ENCODE measurements at regions not wholly inside any gene's neighbourhood (a gene's known extent, or its start where the extent isn't known, plus 50 kb on each side); places are given as distances from the start of the nearest gene placed in this dataset.
"Not testable (repeated sequence)": the region's sequence is repeated elsewhere in the genome, so short reads cannot be mapped to it uniquely, and the experiment has no call there.

DNA sequence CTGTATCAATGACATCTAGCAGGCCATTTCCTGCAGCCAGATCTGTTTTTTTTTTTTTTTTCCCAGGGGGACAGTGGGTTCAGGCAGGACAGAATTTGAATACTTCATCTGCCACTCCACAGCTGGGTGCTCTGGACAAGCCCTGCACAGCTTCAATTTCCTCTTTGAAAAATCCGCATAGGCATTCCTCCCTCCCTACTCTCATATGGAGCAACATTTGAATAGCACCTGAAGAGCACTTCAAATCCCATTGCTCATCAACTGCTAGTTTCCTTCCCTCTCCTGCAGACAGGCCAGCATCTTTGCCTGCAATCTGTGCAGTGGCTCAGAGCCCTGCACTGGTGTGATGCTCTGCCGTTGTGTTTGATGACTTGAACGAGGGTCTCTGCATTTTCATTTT lies 326.3 kb downstream of the TSN start:
- H3K4me2 ChIP-seq (ENCODE audit: low read length) = no peak overlapping the region
- TF ChIP-seq, protein P1, sequence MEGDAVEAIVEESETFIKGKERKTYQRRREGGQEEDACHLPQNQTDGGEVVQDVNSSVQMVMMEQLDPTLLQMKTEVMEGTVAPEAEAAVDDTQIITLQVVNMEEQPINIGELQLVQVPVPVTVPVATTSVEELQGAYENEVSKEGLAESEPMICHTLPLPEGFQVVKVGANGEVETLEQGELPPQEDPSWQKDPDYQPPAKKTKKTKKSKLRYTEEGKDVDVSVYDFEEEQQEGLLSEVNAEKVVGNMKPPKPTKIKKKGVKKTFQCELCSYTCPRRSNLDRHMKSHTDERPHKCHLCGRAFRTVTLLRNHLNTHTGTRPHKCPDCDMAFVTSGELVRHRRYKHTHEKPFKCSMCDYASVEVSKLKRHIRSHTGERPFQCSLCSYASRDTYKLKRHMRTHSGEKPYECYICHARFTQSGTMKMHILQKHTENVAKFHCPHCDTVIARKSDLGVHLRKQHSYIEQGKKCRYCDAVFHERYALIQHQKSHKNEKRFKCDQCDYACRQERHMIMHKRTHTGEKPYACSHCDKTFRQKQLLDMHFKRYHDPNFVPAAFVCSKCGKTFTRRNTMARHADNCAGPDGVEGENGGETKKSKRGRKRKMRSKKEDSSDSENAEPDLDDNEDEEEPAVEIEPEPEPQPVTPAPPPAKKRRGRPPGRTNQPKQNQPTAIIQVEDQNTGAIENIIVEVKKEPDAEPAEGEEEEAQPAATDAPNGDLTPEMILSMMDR (IDR thresholded peaks at IDR 0.05; ENCODE audit: insufficient read depth, low read depth, low read length) = no peak
- TF ChIP-seq EZH2 (IDR thresholded peaks at IDR 0.05; ENCODE audit: insufficient read depth, low read length) = no peak
- H3K27me3 ChIP-seq (ENCODE audit: insufficient read depth, low read length) = no peaks in the 10 kb centered on the region
- no peaks in the 10 kb centered on the region for H3K79me2 ChIP-seq (ENCODE audit: insufficient read depth, low read length)
- Mint-ChIP-seq H3K4me3 (ENCODE audit: unreplicated experiment) (no peak overlapping the region), H3K27me3 (ENCODE audit: low read depth, unreplicated experiment) (peaks cover 7% of the 10 kb centered on the region), H3K9me3 (ENCODE audit: unreplicated experiment) (peaks cover 5% of the 10 kb centered on the region), H3K4me1 (ENCODE audit: low read depth, unreplicated experiment) (peaks cover 4% of the 10 kb centered on the region), H3K36me3 (ENCODE audit: low read depth, unreplicated experiment) (no peaks in the 10 kb centered on the region), H3K27ac (ENCODE audit: unreplicated experiment) (no peak overlapping the region)
- H2AFZ ChIP-seq (ENCODE audit: low read depth, low read length) = no peak overlapping the region
- H3K4me1 ChIP-seq (ENCODE audit: insufficient read depth, low read length) = no peaks in the 10 kb centered on the region
- no peaks in the 10 kb centered on the region for H4K20me1 ChIP-seq (ENCODE audit: insufficient read depth, low read length)
- FAIRE-seq (no peak), DNase-seq (ENCODE audit: low read depth) (no peak)
- no peak overlapping the region for H3K4me3 ChIP-seq (ENCODE audit: insufficient read depth, low read depth, low read length)
- H3K9ac ChIP-seq (ENCODE audit: low read length) = no peak overlapping the region
- no peaks in the 10 kb centered on the region for H3K36me3 ChIP-seq (ENCODE audit: insufficient read depth, low read length)
- no peak overlapping the region for H3K27ac ChIP-seq (ENCODE audit: low read depth, low read length)
- no peaks in the 10 kb centered on the region for H3K9me3 ChIP-seq (ENCODE audit: insufficient read depth, low read depth, low read length)

DNA sequence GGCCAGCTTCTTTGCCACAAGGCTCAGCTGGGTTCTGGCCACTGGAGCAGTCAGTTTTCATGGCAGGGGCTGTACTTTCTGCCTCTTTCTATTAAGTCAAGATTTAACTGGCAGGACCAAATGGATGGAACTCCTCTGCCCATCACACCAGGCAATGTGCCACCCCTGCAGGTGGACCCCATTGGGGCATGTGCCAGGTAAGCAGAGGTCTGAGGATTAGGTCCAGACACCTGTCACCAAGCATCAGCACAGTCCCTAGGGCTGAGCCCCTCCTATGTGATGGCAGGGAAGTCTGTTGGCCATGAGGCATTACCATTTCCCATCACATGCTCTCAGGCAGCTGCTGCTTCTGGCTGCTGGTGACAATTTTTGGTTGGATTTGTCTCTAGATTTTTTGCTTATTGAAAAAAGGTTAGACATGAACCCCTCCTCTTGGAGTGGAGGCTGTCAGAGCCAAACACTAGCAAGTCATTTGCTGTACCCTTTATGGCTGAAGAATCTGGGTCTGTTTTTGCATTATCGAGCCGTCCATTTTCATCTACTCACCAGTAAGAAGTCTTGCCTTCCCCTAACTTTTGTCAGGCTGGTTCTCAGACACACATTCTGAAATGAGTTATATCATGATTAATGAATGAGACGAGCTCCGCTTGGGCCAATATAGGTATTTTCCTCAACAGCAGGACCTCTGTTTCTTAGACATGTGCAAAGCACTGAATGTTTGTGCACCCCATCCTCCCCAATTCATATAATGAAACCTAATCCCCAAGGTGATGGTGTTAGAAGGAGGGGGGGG lies 328.0 kb downstream of the TSN start:
- no peak overlapping the region for H3K4me3 Mint-ChIP-seq (ENCODE audit: unreplicated experiment)
- H3K27ac Mint-ChIP-seq (ENCODE audit: unreplicated experiment) = no peak overlapping the region
- no peaks in the 10 kb centered on the region for H4K20me1 ChIP-seq (ENCODE audit: insufficient read depth, low read length)
- peaks cover 7% of the 10 kb centered on the region for H3K27me3 Mint-ChIP-seq (ENCODE audit: low read depth, unreplicated experiment)
- H3K36me3 ChIP-seq (ENCODE audit: insufficient read depth, low read length) = no peaks in the 10 kb centered on the region
- DNase-seq (ENCODE audit: low read depth) (no peak), FAIRE-seq (no peak)
- H3K9me3 Mint-ChIP-seq (ENCODE audit: unreplicated experiment) = peaks cover 8% of the 10 kb centered on the region
- no peaks in the 10 kb centered on the region for H3K79me2 ChIP-seq (ENCODE audit: insufficient read depth, low read length)
- H3K4me1 Mint-ChIP-seq (ENCODE audit: low read depth, unreplicated experiment) = peaks cover 2% of the 10 kb centered on the region
- H3K27me3 ChIP-seq (ENCODE audit: insufficient read depth, low read length) = no peaks in the 10 kb centered on the region
- H3K4me3 ChIP-seq (ENCODE audit: insufficient read depth, low read depth, low read length) = no peak overlapping the region
- no peaks in the 10 kb centered on the region for H3K36me3 Mint-ChIP-seq (ENCODE audit: low read depth, unreplicated experiment)
- H3K9me3 ChIP-seq (ENCODE audit: insufficient read depth, low read depth, low read length) = no peaks in the 10 kb centered on the region
- H3K4me2 ChIP-seq (ENCODE audit: low read length) = no peak overlapping the region
- H2AFZ ChIP-seq (ENCODE audit: low read depth, low read length) = no peak overlapping the region
- no peaks in the 10 kb centered on the region for H3K4me1 ChIP-seq (ENCODE audit: insufficient read depth, low read length)
- H3K27ac ChIP-seq (ENCODE audit: low read depth, low read length) = no peak overlapping the region
- H3K9ac ChIP-seq (ENCODE audit: low read length) = no peak overlapping the region
- TF ChIP-seq, protein P1 (IDR thresholded peaks at IDR 0.05; ENCODE audit: insufficient read depth, low read depth, low read length) = no peak
- no peak for TF ChIP-seq EZH2 (IDR thresholded peaks at IDR 0.05; ENCODE audit: insufficient read depth, low read length)

DNA sequence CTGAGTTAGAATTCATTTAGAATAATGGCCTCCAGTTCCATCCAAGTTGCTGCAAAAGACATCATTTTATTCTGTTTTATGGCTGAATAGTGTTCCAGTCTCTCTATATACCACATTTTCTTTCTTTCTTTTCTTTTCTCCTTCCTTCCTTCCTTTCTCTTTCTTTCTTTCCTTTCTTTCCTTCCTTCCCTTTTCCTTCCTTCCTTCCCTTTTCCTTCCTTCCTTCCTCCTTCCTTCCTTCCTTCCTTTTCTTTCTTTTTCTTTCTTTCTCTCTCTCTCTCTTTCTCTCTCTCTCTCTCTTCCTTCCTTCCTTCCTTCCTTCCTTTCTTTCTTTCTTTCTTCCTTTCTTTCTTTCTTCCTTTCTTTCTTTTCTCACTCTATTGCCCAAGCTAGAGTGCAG lies 330.2 kb downstream of the TSN start:
- not testable (repeated sequence) for H3K4me3 ChIP-seq (ENCODE audit: insufficient read depth, low read depth, low read length); H3K9me3 ChIP-seq (ENCODE audit: insufficient read depth, low read depth, low read length); H2AFZ ChIP-seq (ENCODE audit: low read depth, low read length); H3K36me3 Mint-ChIP-seq (ENCODE audit: low read depth, unreplicated experiment); H3K27ac Mint-ChIP-seq (ENCODE audit: unreplicated experiment); H3K27me3 ChIP-seq (ENCODE audit: insufficient read depth, low read length); H3K4me1 ChIP-seq (ENCODE audit: insufficient read depth, low read length); FAIRE-seq; H3K9ac ChIP-seq (ENCODE audit: low read length); H3K36me3 ChIP-seq (ENCODE audit: insufficient read depth, low read length); H3K27ac ChIP-seq (ENCODE audit: low read depth, low read length); H3K4me3 Mint-ChIP-seq (ENCODE audit: unreplicated experiment); H4K20me1 ChIP-seq (ENCODE audit: insufficient read depth, low read length); H3K4me1 Mint-ChIP-seq (ENCODE audit: low read depth, unreplicated experiment); H3K4me2 ChIP-seq (ENCODE audit: low read length); H3K27me3 Mint-ChIP-seq (ENCODE audit: low read depth, unreplicated experiment); H3K79me2 ChIP-seq (ENCODE audit: insufficient read depth, low read length); DNase-seq (ENCODE audit: low read depth)
- peaks cover 12% of the 10 kb centered on the region for H3K9me3 Mint-ChIP-seq (ENCODE audit: unreplicated experiment)
